ENCODE measurements at regions not wholly inside any gene's neighbourhood (a gene's known extent, or its start where the extent isn't known, plus 50 kb on each side); places are given as distances from the start of the nearest gene placed in this dataset.

DNA sequence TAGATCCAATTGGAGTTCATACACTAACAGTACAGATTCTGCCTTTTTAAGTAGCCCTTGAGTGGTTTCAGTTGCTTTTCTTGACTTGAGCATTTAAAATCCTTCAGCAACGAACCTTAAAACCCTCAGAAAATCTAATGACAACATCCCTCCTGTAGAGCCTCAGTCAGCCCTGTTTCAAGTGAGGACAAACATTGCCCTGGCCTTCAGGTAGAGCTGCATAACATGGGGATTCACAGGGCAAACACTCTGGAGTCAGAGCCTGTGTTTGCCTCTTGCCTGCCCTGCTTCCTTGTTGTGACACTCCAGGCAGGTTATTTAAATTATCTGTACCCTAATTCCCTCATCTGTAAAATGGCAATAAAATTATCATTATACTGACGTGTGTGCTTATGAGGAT is 96.1 kb upstream of the KCNA3 start:
- TF ChIP-seq POLR2AphosphoS5 (IDR thresholded peaks at IDR 0.05; ENCODE audit: low read depth, low read length) (no peak), TAF1 (IDR thresholded peaks at IDR 0.05; ENCODE audit: borderline replicate concordance, low read depth, low read length) (no peak)
